Fibroblast of lung (primary cell): ENCODE measurements at regions not wholly inside any gene's neighbourhood (a gene's known extent, or its start where the extent isn't known, plus 50 kb on each side); places are given as distances from the start of the nearest gene placed in this dataset.

Source experiments
- CTCF ChIP-seq, 2 donors: IDR thresholded peaks in 1 of 2; conservative IDR thresholded peaks in 1 of 2; 1 replicate in 1 of 2; 2 replicates in 1 of 2; pipeline ENCODE4 v1.5.1; 2011 to 2012; ENCODE audit warnings: low read length in 2 of 2, control low read depth in 1 of 2, inconsistent platforms in 1 of 2, low read depth in 1 of 2, mild to moderate bottlenecking in 1 of 2
- EZH2 ChIP-seq: IDR thresholded peaks from 2 replicates; pipeline ENCODE4 v1.5.1; 2012; ENCODE audit warnings: low read length, control low read depth, mild to moderate bottlenecking; ENCODE audit errors: missing control alignments

- TF ChIP-seq CTCF (conservative IDR thresholded peaks at IDR 0.05 in 1 of 2, IDR thresholded peaks at IDR 0.05 in 1 of 2; ENCODE audit: low read depth in 1 of 2, low read length in 2 of 2) (no peak), EZH2 (no peak)
These were observed 199.1 kb upstream of the GADL1 start for GRCh38 chr3:31093606-31094005.
